Skeletal muscle tissue (tissue), 3 donors: ENCODE measurements at regions not wholly inside any gene's neighbourhood (a gene's known extent, or its start where the extent isn't known, plus 50 kb on each side); places are given as distances from the start of the nearest gene placed in this dataset.

Experiments
- H3K27ac ChIP-seq: one replicate; pipeline ENCODE4 v1.7.0; 2013; ENCODE audit warnings: mild to moderate bottlenecking, low read depth, low read length, inconsistent platforms
- H3K27me3 ChIP-seq, 3 donors: one replicate each; pipeline ENCODE4 v1.7.0; 2013; ENCODE audit warnings: low read length in 3 of 3; ENCODE audit not compliant: control insufficient read depth in 3 of 3, insufficient read depth in 3 of 3
- H3K36me3 ChIP-seq, 3 donors: one replicate each; pipeline ENCODE4 v1.7.0; 2013; ENCODE audit warnings: low read length in 3 of 3; ENCODE audit not compliant: control insufficient read depth in 3 of 3, insufficient read depth in 3 of 3
- H3K4me1 ChIP-seq, 3 donors: one replicate each; pipeline ENCODE4 v1.7.0; 2013; ENCODE audit warnings: low read length in 3 of 3, mild to moderate bottlenecking in 3 of 3; ENCODE audit not compliant: control insufficient read depth in 3 of 3, insufficient read depth in 3 of 3
- H3K4me3 ChIP-seq, 3 donors: one replicate each; pipeline ENCODE4 v1.7.0; 2013; ENCODE audit warnings: low read length in 3 of 3
- H3K9ac ChIP-seq, 3 donors: one replicate each; pipeline ENCODE4 v1.7.0; 2013; ENCODE audit warnings: low read length in 3 of 3, mild to moderate bottlenecking in 3 of 3, moderate library complexity in 2 of 3, low read depth in 1 of 3
- H3K9me3 ChIP-seq, 3 donors: one replicate each; pipeline ENCODE4 v1.7.0; 2013; ENCODE audit warnings: low read length in 3 of 3; ENCODE audit not compliant: control insufficient read depth in 3 of 3
- donor health status: Osteomylitis.

DNA sequence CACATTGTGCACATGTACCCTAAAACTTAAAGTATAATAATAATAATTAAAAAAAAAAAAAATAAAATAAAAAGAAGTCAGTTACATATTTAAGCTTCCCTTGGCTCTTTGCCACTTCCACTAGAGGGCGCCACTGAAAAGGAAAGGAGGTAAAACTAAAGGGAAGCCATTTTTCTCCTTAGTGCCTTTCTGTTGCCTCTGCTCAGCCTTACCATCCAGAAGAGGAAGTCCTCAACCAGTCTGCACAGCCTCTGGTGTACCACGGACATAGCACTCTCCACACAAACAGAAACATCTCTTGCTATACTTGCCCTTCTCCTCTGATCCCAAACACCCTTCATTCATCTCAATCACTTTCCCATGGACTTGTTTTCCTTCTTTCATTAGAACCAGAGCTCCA, 169.0 kb upstream of the EEA1 start:
- H3K9ac ChIP-seq, result no peak overlapping the region
- no peaks in the 10 kb centered on the region for H3K27me3 ChIP-seq
- H3K4me3 ChIP-seq, result no peak overlapping the region
- H3K36me3 ChIP-seq, result no peaks in the 10 kb centered on the region
- H3K27ac ChIP-seq, result no peak overlapping the region
- H3K9me3 ChIP-seq, result no peaks in the 10 kb centered on the region
- H3K4me1 ChIP-seq, result peaks cover 3 to 7% (median 3%) of the 10 kb centered on the region in 3 donors

GRCh38 chr12:93099792-93100191, 170.7 kb upstream of the EEA1 start:
- Histone ChIP-seq H3K9ac (no peak overlapping the region), H3K36me3 (no peaks in the 10 kb centered on the region), H3K4me1 (peaks cover 7 to 14% (median 8%) of the 10 kb centered on the region in 3 donors), H3K27ac (no peak overlapping the region), H3K9me3 (no peaks in the 10 kb centered on the region), H3K27me3 (no peaks in the 10 kb centered on the region), H3K4me3 (no peak overlapping the region)

DNA sequence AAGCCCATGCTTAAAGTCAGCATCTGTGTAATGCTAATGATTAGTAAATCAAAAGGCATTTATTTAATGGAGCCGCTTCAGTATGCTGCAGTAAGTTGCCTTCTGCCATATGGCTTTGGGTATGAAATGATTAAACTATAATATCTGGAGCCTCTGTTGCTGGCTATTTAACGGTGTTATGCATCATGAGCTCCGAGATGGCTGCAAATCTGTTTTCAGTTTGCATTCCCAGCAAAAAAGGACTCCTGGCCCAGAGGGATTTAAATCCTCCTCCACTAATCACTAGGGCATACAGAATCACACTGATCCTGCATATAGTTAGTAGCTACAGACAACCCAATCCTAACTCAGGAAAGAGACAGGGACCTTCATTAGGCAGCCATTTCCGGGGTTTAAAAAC, 171.5 kb upstream of the EEA1 start:
- Histone ChIP-seq H3K4me1 (peaks cover 7 to 14% (median 8%) of the 10 kb centered on the region in 3 donors), H3K36me3 (no peaks in the 10 kb centered on the region), H3K9me3 (no peaks in the 10 kb centered on the region), H3K4me3 (no peak overlapping the region), H3K27me3 (no peaks in the 10 kb centered on the region), H3K27ac (no peak overlapping the region), H3K9ac (no peak overlapping the region)

DNA sequence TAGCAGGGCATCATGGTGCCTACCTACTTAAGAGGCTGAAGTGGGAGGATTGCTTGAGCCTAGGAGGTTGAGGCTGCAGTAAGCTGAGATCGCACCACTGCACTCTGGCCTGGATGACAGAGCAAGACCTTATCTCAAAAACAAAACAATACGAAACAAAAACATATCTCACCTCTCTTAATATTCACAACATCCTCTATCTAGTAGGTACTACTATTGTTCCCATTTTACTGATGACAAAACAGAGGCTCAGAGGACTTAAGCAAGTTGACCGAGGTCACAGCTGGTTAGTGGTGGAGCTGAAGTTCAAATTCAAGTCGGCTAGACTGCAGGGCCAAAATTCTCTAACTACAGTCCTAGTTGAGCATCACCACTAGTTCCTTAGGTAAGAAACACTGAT, 172.3 kb upstream of the EEA1 start:
- Histone ChIP-seq H3K4me1 (peaks cover 7 to 14% (median 8%) of the 10 kb centered on the region in 3 donors), H3K27ac (no peak overlapping the region), H3K36me3 (no peaks in the 10 kb centered on the region), H3K9ac (no peak overlapping the region), H3K4me3 (no peak overlapping the region), H3K27me3 (no peaks in the 10 kb centered on the region), H3K9me3 (no peaks in the 10 kb centered on the region)

DNA sequence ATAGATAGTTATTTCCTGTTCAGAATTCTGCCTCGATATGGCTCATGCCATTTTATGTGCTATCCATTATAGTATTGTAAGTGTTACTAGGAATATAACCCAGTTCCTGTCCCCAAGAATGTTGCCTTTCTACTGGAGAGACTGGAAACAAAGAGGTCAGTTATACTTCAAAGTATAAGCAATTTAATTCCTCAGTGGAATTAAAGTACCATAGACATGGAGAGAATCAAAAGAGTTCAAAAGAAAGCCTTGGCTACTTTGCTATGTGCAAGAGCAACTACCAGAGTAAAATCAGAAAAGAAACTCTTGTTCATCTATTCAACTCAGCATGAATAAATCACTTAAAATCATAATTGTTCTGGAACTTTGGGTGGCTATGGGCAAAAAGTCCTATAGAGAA, 173.2 kb upstream of the EEA1 start:
- Histone ChIP-seq H3K9me3 (no peaks in the 10 kb centered on the region), H3K36me3 (no peaks in the 10 kb centered on the region), H3K27me3 (no peaks in the 10 kb centered on the region), H3K27ac (peak overlapping the region; percentile 61), H3K4me1 (peaks cover 7 to 14% (median 8%) of the 10 kb centered on the region in 3 donors), H3K4me3 (no peak overlapping the region), H3K9ac (no peak overlapping the region)

- no peak overlapping the region for H3K4me3 ChIP-seq
- H3K27me3 ChIP-seq, result no peaks in the 10 kb centered on the region
- peaks cover 7 to 10% (median 8%) of the 10 kb centered on the region in 3 donors for H3K4me1 ChIP-seq
- no peaks in the 10 kb centered on the region for H3K9me3 ChIP-seq
- H3K9ac ChIP-seq, result no peak overlapping the region
- H3K27ac ChIP-seq, result peak overlapping the region; percentile 61
- no peaks in the 10 kb centered on the region for H3K36me3 ChIP-seq
Measured at GRCh38 chr12:93102744-93103143, 173.6 kb upstream of the EEA1 start.

- peak overlapping the region; percentile 61 for H3K27ac ChIP-seq
- no peak overlapping the region for H3K4me3 ChIP-seq
- H3K36me3 ChIP-seq, result no peaks in the 10 kb centered on the region
- no peak overlapping the region for H3K9ac ChIP-seq
- H3K9me3 ChIP-seq, result no peaks in the 10 kb centered on the region
- H3K27me3 ChIP-seq, result no peaks in the 10 kb centered on the region
- H3K4me1 ChIP-seq, result peaks cover 7 to 10% (median 8%) of the 10 kb centered on the region in 3 donors
Measured at GRCh38 chr12:93103154-93103553, 174.1 kb upstream of the EEA1 start.

GRCh38 chr12:93104535-93104934, 175.4 kb upstream of the EEA1 start:
- H3K9me3 ChIP-seq, result no peaks in the 10 kb centered on the region
- no peak overlapping the region for H3K9ac ChIP-seq
- H3K4me3 ChIP-seq, result no peak overlapping the region
- H3K27me3 ChIP-seq, result no peaks in the 10 kb centered on the region
- peaks cover 7 to 10% (median 8%) of the 10 kb centered on the region in 3 donors for H3K4me1 ChIP-seq
- no peaks in the 10 kb centered on the region for H3K36me3 ChIP-seq
- no peak overlapping the region for H3K27ac ChIP-seq

DNA sequence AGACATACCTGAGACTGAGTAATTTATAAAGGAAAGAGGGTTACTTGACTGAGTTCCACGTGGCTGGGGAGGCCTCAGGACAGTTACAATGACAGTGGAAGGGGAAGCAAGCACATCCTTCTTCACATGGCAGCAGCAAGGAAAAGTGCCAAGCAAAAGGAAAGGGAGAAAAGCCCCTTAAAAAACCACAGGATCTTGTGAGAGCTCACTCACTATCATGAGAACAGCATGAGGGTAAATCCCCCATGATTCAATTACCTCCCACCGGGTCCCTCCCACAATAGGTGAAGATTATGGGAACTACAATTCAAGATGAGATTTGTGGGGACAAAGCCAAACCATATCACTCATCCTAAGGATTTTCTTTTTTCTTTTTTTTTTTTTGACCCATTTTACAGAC, 177.8 kb upstream of the EEA1 start:
- Histone ChIP-seq H3K27ac (no peak overlapping the region), H3K4me1 (peaks cover 7 to 10% (median 8%) of the 10 kb centered on the region in 3 donors), H3K36me3 (no peaks in the 10 kb centered on the region)

DNA sequence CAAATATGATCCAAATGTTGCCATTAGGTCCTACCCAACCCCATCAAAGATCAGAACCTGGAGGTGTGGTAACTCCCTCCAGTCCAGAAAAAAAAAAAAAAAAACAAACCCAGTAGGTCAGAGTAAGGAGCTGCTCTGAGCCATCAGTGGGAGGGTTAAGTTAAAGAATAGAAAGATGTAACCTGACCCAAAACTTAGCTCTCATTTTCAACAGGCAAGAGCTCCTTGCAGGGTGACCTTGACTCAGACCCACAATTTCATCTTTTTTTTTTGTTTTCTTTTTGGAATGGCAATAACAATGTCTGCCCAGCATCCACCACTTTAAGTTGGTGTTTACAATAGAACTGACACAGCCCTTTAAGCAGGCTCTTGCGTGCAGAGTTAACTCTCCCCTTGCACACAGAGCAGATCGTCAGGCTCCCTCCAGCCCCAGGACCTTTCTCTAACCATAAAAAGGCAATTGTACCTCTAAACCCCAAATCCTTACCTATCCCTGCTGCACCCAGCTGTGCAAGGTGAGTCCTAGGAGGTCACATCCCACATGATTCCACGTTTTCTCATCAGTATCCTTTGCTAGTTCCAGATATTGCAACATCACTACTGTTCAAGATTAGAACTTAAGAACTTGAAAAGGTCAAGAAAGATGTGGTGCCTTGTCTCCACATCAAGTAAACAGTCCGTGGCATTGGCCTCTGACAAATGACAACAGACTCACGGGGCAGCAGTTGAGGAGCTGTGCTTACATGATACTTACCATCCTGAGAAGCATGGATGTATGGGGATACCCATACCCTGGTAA, 178.6 kb upstream of the EEA1 start:
- Histone ChIP-seq H3K9ac (no peak overlapping the region), H3K9me3 (no peaks in the 10 kb centered on the region), H3K27me3 (no peaks in the 10 kb centered on the region), H3K27ac (no peak overlapping the region), H3K4me3 (no peak overlapping the region), H3K36me3 (no peaks in the 10 kb centered on the region), H3K4me1 (peaks cover 6 to 10% (median 7%) of the 10 kb centered on the region in 3 donors)

More for the DNA sequence above, 177.8 kb upstream of the EEA1 start:
- H3K4me3 ChIP-seq, result no peak overlapping the region
- no peaks in the 10 kb centered on the region for H3K9me3 ChIP-seq
- H3K9ac ChIP-seq, result no peak overlapping the region
- H3K27me3 ChIP-seq, result no peaks in the 10 kb centered on the region
